Inflammatory macrophage treated with lipopolysaccharide for 4 hours (primary cell): ENCODE measurements at regions not wholly inside any gene's neighbourhood (a gene's known extent, or its start where the extent isn't known, plus 50 kb on each side); places are given as distances from the start of the nearest gene placed in this dataset.

ENCODE experiments used
- DNase-seq: peaks from one replicate; pipeline ENCODE4 v3.0.0-alpha.2; 2020

- DNase-seq: no peak
Observed at GRCh38 chr4:17096692-17097091, 198.2 kb upstream of the LDB2 start.

- no peak for DNase-seq
Observed at GRCh38 chr4:17095771-17096170, 197.3 kb upstream of the LDB2 start.

GRCh38 chr4:17094876-17095210 lies 196.4 kb upstream of the LDB2 start:
- DNase-seq: no peak

- DNase-seq: no peak
Observed at GRCh38 chr4:17094159-17094875, 195.9 kb upstream of the LDB2 start.

GRCh38 chr4:17093481-17093880 lies 195.0 kb upstream of the LDB2 start:
- no peak for DNase-seq

- no peak for DNase-seq
Observed at GRCh38 chr4:17092736-17093437, 194.4 kb upstream of the LDB2 start.

- no peak for DNase-seq
Observed at GRCh38 chr4:17091104-17091503, 192.7 kb upstream of the LDB2 start.

GRCh38 chr4:17090063-17090462 lies 191.6 kb upstream of the LDB2 start:
- DNase-seq: no peak

- DNase-seq: no peak
Observed at GRCh38 chr4:17085416-17085815, 187.0 kb upstream of the LDB2 start.

- no peak for DNase-seq
Observed at GRCh38 chr4:17082186-17082585, 183.7 kb upstream of the LDB2 start.

- DNase-seq: no peak
Observed at GRCh38 chr4:17081179-17081578, 182.7 kb upstream of the LDB2 start.

- no peak for DNase-seq
Observed at GRCh38 chr4:17077105-17077504, 178.7 kb upstream of the LDB2 start.

GRCh38 chr4:17072483-17072882 lies 174.0 kb upstream of the LDB2 start:
- no peak for DNase-seq

- no peak for DNase-seq
Observed at GRCh38 chr4:17068891-17069290, 170.4 kb upstream of the LDB2 start.

- DNase-seq: no peak
Observed at GRCh38 chr4:17068392-17068791, 169.9 kb upstream of the LDB2 start.

- no peak for DNase-seq
Observed at GRCh38 chr4:17066972-17067371, 168.5 kb upstream of the LDB2 start.

- DNase-seq: no peak
Observed at GRCh38 chr4:17066236-17066635, 167.8 kb upstream of the LDB2 start.

GRCh38 chr4:17065821-17066220 lies 167.4 kb upstream of the LDB2 start:
- DNase-seq: no peak

- no peak for DNase-seq
Observed at GRCh38 chr4:17064959-17065358, 166.5 kb upstream of the LDB2 start.

- DNase-seq: no peak
Observed at GRCh38 chr4:17063888-17064287, 165.4 kb upstream of the LDB2 start.

- DNase-seq: no peak
Observed at GRCh38 chr4:17060230-17060629, 161.8 kb upstream of the LDB2 start.

GRCh38 chr4:17058916-17059741 lies 160.7 kb upstream of the LDB2 start:
- no peak for DNase-seq

GRCh38 chr4:17058536-17058915 lies 160.1 kb upstream of the LDB2 start:
- no peak for DNase-seq

GRCh38 chr4:17057035-17057434 lies 158.6 kb upstream of the LDB2 start:
- DNase-seq: no peak
